ENCODE measurements at regions not wholly inside any gene's neighbourhood (a gene's known extent, or its start where the extent isn't known, plus 50 kb on each side); places are given as distances from the start of the nearest gene placed in this dataset.

DNA sequence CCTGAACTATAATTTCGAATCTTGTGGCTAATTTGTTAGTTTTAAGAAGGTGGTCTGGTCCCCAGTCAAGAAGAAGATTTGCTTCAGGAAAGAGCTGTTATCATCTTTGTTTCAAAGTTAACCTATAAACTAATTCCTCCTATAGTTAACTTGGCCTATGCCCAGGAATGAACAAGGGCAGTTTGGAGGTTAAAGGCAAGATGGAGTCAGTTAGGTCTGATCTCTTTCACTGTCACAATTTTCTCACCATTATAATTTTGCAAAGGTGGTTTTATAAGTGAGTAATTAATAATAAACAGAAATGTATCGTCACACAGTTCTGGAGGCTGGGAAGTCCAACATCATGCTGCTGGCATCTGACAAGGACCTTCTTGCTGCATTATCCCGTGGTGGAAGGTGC lies 238.6 kb downstream of the PIK3R1 start:
- peaks cover 16% of the 10 kb centered on the region for H3K9me3 Mint-ChIP-seq
- Histone ChIP-seq H3K36me3 (ENCODE audit: insufficient read depth) (no peaks in the 10 kb centered on the region; the same call in 1 of the 2 replicates), H3K4me3 (no peak overlapping the region), H3F3A (replicated peaks; ENCODE audit: low read depth) (no peaks in the 10 kb centered on the region), H3K27ac (ENCODE audit: low read depth) (no peak overlapping the region), H3K4me2 (no peak overlapping the region), H2AFZ (no peak overlapping the region), H3K79me2 (replicated peaks; ENCODE audit: insufficient read depth) (no peaks in the 10 kb centered on the region), H4K20me1 (replicated peaks; ENCODE audit: insufficient read depth) (no peaks in the 10 kb centered on the region), H3K9me2 (ENCODE audit: insufficient read depth) (peaks cover 9% of the 10 kb centered on the region; the same call in 1 of the 2 replicates), H3K27me3 (ENCODE audit: insufficient read depth) (no peaks in the 10 kb centered on the region), H3K4me1 (ENCODE audit: insufficient read depth) (peaks cover 12% of the 10 kb centered on the region)
- no peak for ATAC-seq
- no peak for DNase-seq (ENCODE audit: low spot score)
- H3K27me3 Mint-ChIP-seq (ENCODE audit: insufficient read depth, low read depth, poor library complexity), result no peaks in the 10 kb centered on the region
- TF ChIP-seq NANOG (IDR thresholded peaks at IDR 0.05; ENCODE audit: borderline replicate concordance), result no peak
- TF ChIP-seq, protein P1, sequence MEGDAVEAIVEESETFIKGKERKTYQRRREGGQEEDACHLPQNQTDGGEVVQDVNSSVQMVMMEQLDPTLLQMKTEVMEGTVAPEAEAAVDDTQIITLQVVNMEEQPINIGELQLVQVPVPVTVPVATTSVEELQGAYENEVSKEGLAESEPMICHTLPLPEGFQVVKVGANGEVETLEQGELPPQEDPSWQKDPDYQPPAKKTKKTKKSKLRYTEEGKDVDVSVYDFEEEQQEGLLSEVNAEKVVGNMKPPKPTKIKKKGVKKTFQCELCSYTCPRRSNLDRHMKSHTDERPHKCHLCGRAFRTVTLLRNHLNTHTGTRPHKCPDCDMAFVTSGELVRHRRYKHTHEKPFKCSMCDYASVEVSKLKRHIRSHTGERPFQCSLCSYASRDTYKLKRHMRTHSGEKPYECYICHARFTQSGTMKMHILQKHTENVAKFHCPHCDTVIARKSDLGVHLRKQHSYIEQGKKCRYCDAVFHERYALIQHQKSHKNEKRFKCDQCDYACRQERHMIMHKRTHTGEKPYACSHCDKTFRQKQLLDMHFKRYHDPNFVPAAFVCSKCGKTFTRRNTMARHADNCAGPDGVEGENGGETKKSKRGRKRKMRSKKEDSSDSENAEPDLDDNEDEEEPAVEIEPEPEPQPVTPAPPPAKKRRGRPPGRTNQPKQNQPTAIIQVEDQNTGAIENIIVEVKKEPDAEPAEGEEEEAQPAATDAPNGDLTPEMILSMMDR (conservative IDR thresholded peaks at IDR 0.05; ENCODE audit: low read depth in 2 of 2), result no peak
- TF ChIP-seq ZNF331 (CRISPR knock-in tag; IDR thresholded peaks at IDR 0.05; ENCODE audit: low read depth), result no peak
- TF ChIP-seq POLR2AphosphoS5 (IDR thresholded peaks at IDR 0.05; ENCODE audit: low read depth), result no peak
- no peak overlapping the region for H3K27ac Mint-ChIP-seq
- peaks cover 10% of the 10 kb centered on the region; the same call in 2 of the 3 replicates for H3K36me3 Mint-ChIP-seq (ENCODE audit: low read depth)
- no peak overlapping the region for H3K4me3 Mint-ChIP-seq
- H3K4me1 Mint-ChIP-seq, result peaks cover 9% of the 10 kb centered on the region; the same call in 2 of the 3 replicates

DNA sequence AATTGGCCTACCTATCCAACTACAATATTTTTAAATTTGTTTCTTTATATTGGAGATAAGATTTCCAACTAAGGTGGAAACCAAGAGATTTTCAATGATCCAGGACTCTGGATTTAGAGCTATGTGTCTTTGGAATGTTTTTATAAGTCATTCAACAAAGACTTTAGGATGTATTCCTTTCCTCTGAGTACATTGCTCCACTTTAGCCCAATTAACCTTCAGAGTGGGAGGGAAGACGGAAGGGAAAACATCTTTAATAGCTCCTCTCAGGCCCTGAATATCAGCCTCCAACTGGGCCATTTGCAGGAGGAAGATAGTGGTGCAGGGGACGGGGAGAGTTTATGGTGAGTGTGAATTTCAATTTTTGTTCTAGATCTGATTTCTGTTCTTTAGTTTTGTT lies 239.2 kb downstream of the PIK3R1 start:
- no peaks in the 10 kb centered on the region for H3K27me3 Mint-ChIP-seq (ENCODE audit: insufficient read depth, low read depth, poor library complexity)
- no peaks in the 10 kb centered on the region for H3K79me2 ChIP-seq (replicated peaks; ENCODE audit: insufficient read depth)
- H3K36me3 ChIP-seq (ENCODE audit: insufficient read depth), result no peaks in the 10 kb centered on the region; the same call in 1 of the 2 replicates
- no peak overlapping the region for H3K4me3 Mint-ChIP-seq
- no peak overlapping the region for H3K4me3 ChIP-seq
- H3K27ac ChIP-seq (ENCODE audit: low read depth), result no peak overlapping the region
- no peak overlapping the region for H2AFZ ChIP-seq
- H3K27ac Mint-ChIP-seq, result no peak overlapping the region
- H3F3A ChIP-seq (replicated peaks; ENCODE audit: low read depth), result no peaks in the 10 kb centered on the region
- H3K27me3 ChIP-seq (ENCODE audit: insufficient read depth), result no peaks in the 10 kb centered on the region
- H3K9me2 ChIP-seq (ENCODE audit: insufficient read depth), result peaks cover 4% of the 10 kb centered on the region; the same call in 1 of the 2 replicates
- no peak overlapping the region for H3K4me2 ChIP-seq
- TF ChIP-seq EZH2phosphoT487 (IDR thresholded peaks at IDR 0.05; ENCODE audit: unreplicated experiment) (no peak), ZNF331 (CRISPR knock-in tag; IDR thresholded peaks at IDR 0.05; ENCODE audit: low read depth) (no peak), JUNB (IDR thresholded peaks at IDR 0.05; ENCODE audit: unreplicated experiment) (no peak), STAT1 (IDR thresholded peaks at IDR 0.05; ENCODE audit: unreplicated experiment) (no peak), CREB1 (CRISPR knock-in tag; IDR thresholded peaks at IDR 0.05; ENCODE audit: low read depth) (no peak)
- TF ChIP-seq, protein P2, sequence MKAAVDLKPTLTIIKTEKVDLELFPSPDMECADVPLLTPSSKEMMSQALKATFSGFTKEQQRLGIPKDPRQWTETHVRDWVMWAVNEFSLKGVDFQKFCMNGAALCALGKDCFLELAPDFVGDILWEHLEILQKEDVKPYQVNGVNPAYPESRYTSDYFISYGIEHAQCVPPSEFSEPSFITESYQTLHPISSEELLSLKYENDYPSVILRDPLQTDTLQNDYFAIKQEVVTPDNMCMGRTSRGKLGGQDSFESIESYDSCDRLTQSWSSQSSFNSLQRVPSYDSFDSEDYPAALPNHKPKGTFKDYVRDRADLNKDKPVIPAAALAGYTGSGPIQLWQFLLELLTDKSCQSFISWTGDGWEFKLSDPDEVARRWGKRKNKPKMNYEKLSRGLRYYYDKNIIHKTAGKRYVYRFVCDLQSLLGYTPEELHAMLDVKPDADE (IDR thresholded peaks at IDR 0.05), result no peak
- no peak for DNase-seq (ENCODE audit: low spot score)
- peaks cover 16% of the 10 kb centered on the region for H3K9me3 Mint-ChIP-seq
- H3K4me1 Mint-ChIP-seq, result peaks cover 10% of the 10 kb centered on the region
- H3K36me3 Mint-ChIP-seq (ENCODE audit: low read depth), result peaks cover 10% of the 10 kb centered on the region; the same call in 2 of the 3 replicates
- no peak for ATAC-seq
- H4K20me1 ChIP-seq (replicated peaks; ENCODE audit: insufficient read depth), result no peaks in the 10 kb centered on the region
- peaks cover 12% of the 10 kb centered on the region for H3K4me1 ChIP-seq (ENCODE audit: insufficient read depth)

All from GM23338 (cell line).